Suprapubic skin (tissue), 3 donors: ENCODE measurements at regions not wholly inside any gene's neighbourhood (a gene's known extent, or its start where the extent isn't known, plus 50 kb on each side); places are given as distances from the start of the nearest gene placed in this dataset.

Experiments used
- CTCF ChIP-seq, 2 donors: fragments of 200-600 bp in 1 of 2; fragments of 450-650 bp in 1 of 2; sonication (generic) in 1 of 2; IDR thresholded peaks; one replicate each; pipeline ENCODE4 v1.5.1; 2016 to 2019; ENCODE audit warnings: antibody characterized with exemption in 2 of 2, mild to moderate bottlenecking in 1 of 2, moderate library complexity in 1 of 2
- EP300 ChIP-seq: sonication (generic); formaldehyde crosslinking; IDR thresholded peaks from one replicate; pipeline ENCODE4 v1.6.1; 2017; ENCODE audit warnings: antibody characterized with exemption
- POLR2A ChIP-seq, 2 donors: fragments of 450-650 bp; IDR thresholded peaks; one replicate each; pipeline ENCODE4 v1.6.1; 2017; ENCODE audit warnings: antibody characterized with exemption in 2 of 2, mild to moderate bottlenecking in 2 of 2, moderate library complexity in 2 of 2

GRCh38 chr16:9306753-9307152 is 215.3 kb downstream of the HAPSTR1 start:
- TF ChIP-seq POLR2A (IDR thresholded peaks at IDR 0.05) = no peak
- no peak for TF ChIP-seq CTCF (IDR thresholded peaks at IDR 0.05)
- no peak for TF ChIP-seq EP300
